HUES64 (cell line): ENCODE measurements at regions not wholly inside any gene's neighbourhood (a gene's known extent, or its start where the extent isn't known, plus 50 kb on each side); places are given as distances from the start of the nearest gene placed in this dataset.

Experiments
- H3K27ac ChIP-seq: 2 replicates; pipeline ENCODE4 v1.7.0; 2013; ENCODE audit warnings: low read depth, low read length, inconsistent platforms
- H3K27me3 ChIP-seq: 2 replicates; pipeline ENCODE4 v1.6.1; 2013; ENCODE audit warnings: mild to moderate bottlenecking, low read length; ENCODE audit not compliant: insufficient read depth
- H3K36me3 ChIP-seq: 2 replicates; pipeline ENCODE4 v1.6.1; 2013; ENCODE audit warnings: mild to moderate bottlenecking, low read length; ENCODE audit not compliant: insufficient read depth
- H3K4me1 ChIP-seq: 2 replicates; pipeline ENCODE4 v1.6.1; 2013; ENCODE audit warnings: mild to moderate bottlenecking, low read length, moderate library complexity; ENCODE audit not compliant: insufficient read depth
- H3K4me3 ChIP-seq: 2 replicates; pipeline ENCODE4 v1.5.1; 2013; ENCODE audit warnings: mild to moderate bottlenecking, low read length, moderate library complexity
- H3K9ac ChIP-seq: 2 replicates; pipeline ENCODE4 v1.6.1; 2013; ENCODE audit warnings: mild to moderate bottlenecking, low read depth, low read length
- H3K9me3 ChIP-seq: 2 replicates; pipeline ENCODE4 v1.6.1; 2013; ENCODE audit warnings: low read depth, low read length; ENCODE audit not compliant: insufficient read depth
- WGBS: fragments of 150-250, 120-280 bp; methylation state at CpG from one replicate; pipeline ENCODE4 v1.1.7; 2013; ENCODE audit warnings: missing lambda C conversion rate; 5-methylcytosine and 5-hydroxymethylcytosine counted together

GRCh38 chr22:27681037-27681436 lies 120.5 kb downstream of the MN1 start:
- 90% methylated on average over 3 of the region's 3 CpGs for whole genome bisulfite sequencing
- Histone ChIP-seq H3K27me3 (no peaks in the 10 kb centered on the region), H3K9ac (no peak overlapping the region)

GRCh38 chr22:27682437-27682836 lies 119.1 kb downstream of the MN1 start:
- H3K27me3 ChIP-seq: no peaks in the 10 kb centered on the region
- peaks cover 11% of the 10 kb centered on the region; the same call in 1 of the 2 replicates for H3K36me3 ChIP-seq
- H3K27ac ChIP-seq: no peak overlapping the region
- 89% methylated on average over 9 of the region's 9 CpGs for WGBS
- no peak overlapping the region for H3K4me3 ChIP-seq
- peaks cover 19% of the 10 kb centered on the region for H3K4me1 ChIP-seq
- no peak overlapping the region for H3K9ac ChIP-seq
- H3K9me3 ChIP-seq: no peaks in the 10 kb centered on the region

More at GRCh38 chr22:27681037-27681436, 120.5 kb downstream of the MN1 start:
- Histone ChIP-seq H3K4me1 (peaks cover 19% of the 10 kb centered on the region), H3K27ac (no peak overlapping the region), H3K9me3 (no peaks in the 10 kb centered on the region), H3K36me3 (peaks cover 12% of the 10 kb centered on the region), H3K4me3 (no peak overlapping the region)

GRCh38 chr22:27684901-27685300 lies 116.7 kb downstream of the MN1 start:
- WGBS: 93% methylated on average over 9 of the region's 9 CpGs
- H3K4me3 ChIP-seq: no peak overlapping the region
- peaks cover 9% of the 10 kb centered on the region; the same call in 1 of the 2 replicates for H3K4me1 ChIP-seq
- no peaks in the 10 kb centered on the region for H3K9me3 ChIP-seq
- no peaks in the 10 kb centered on the region for H3K27me3 ChIP-seq
- H3K36me3 ChIP-seq: peaks cover 17% of the 10 kb centered on the region; the same call in 1 of the 2 replicates
- no peak overlapping the region for H3K9ac ChIP-seq
- no peak overlapping the region for H3K27ac ChIP-seq

GRCh38 chr22:27685515-27685914 lies 116.0 kb downstream of the MN1 start:
- Histone ChIP-seq H3K27me3 (no peaks in the 10 kb centered on the region), H3K27ac (no peak overlapping the region), H3K9ac (no peak overlapping the region), H3K4me3 (no peak overlapping the region), H3K9me3 (no peaks in the 10 kb centered on the region), H3K36me3 (peaks cover 17% of the 10 kb centered on the region; the same call in 1 of the 2 replicates), H3K4me1 (peaks cover 6% of the 10 kb centered on the region; the same call in 1 of the 2 replicates)
- 95% methylated on average over 5 of the region's 5 CpGs for WGBS

- H3K4me1 ChIP-seq: peaks cover 6% of the 10 kb centered on the region; the same call in 1 of the 2 replicates
- no peak overlapping the region for H3K4me3 ChIP-seq
- H3K27me3 ChIP-seq: no peaks in the 10 kb centered on the region
- peaks cover 17% of the 10 kb centered on the region; the same call in 1 of the 2 replicates for H3K36me3 ChIP-seq
- no peaks in the 10 kb centered on the region for H3K9me3 ChIP-seq
- 97% methylated on average over 1 of the region's 1 CpG for WGBS
- no peak overlapping the region for H3K27ac ChIP-seq
- H3K9ac ChIP-seq: no peak overlapping the region
Measured at GRCh38 chr22:27685970-27686369, 115.6 kb downstream of the MN1 start.

- H3K36me3 ChIP-seq: peaks cover 17% of the 10 kb centered on the region; the same call in 1 of the 2 replicates
- H3K4me1 ChIP-seq: peaks cover 6% of the 10 kb centered on the region; the same call in 1 of the 2 replicates
- no peak overlapping the region for H3K4me3 ChIP-seq
- WGBS: 85% methylated on average over 10 of the region's 10 CpGs
- H3K9ac ChIP-seq: no peak overlapping the region
- no peaks in the 10 kb centered on the region for H3K9me3 ChIP-seq
- H3K27me3 ChIP-seq: no peaks in the 10 kb centered on the region
- no peak overlapping the region; the same call in 1 of the 2 replicates for H3K27ac ChIP-seq
Measured at GRCh38 chr22:27686534-27686933, 115.0 kb downstream of the MN1 start.

GRCh38 chr22:27687984-27688545 lies 113.5 kb downstream of the MN1 start:
- WGBS: 92% methylated on average over 3 of the region's 3 CpGs
- no peak overlapping the region for H3K27ac ChIP-seq
- peaks cover 25% of the 10 kb centered on the region; the same call in 1 of the 2 replicates for H3K36me3 ChIP-seq
- H3K27me3 ChIP-seq: no peaks in the 10 kb centered on the region
- H3K4me3 ChIP-seq: no peak overlapping the region
- no peaks in the 10 kb centered on the region for H3K9me3 ChIP-seq
- H3K9ac ChIP-seq: no peak overlapping the region
- H3K4me1 ChIP-seq: peaks cover 2% of the 10 kb centered on the region; the same call in 1 of the 2 replicates

- H3K27ac ChIP-seq: no peak overlapping the region
- no peak overlapping the region for H3K9ac ChIP-seq
- 98% methylated on average over 1 of the region's 1 CpG for WGBS
- no peaks in the 10 kb centered on the region for H3K4me1 ChIP-seq
- H3K9me3 ChIP-seq: no peaks in the 10 kb centered on the region
- H3K4me3 ChIP-seq: no peak overlapping the region
- H3K27me3 ChIP-seq: no peaks in the 10 kb centered on the region
- peaks cover 36% of the 10 kb centered on the region; the same call in 1 of the 2 replicates for H3K36me3 ChIP-seq
Measured at GRCh38 chr22:27689664-27690063, 111.9 kb downstream of the MN1 start.

- no peak overlapping the region for H3K27ac ChIP-seq
- H3K9ac ChIP-seq: no peak overlapping the region
- peaks cover 33% of the 10 kb centered on the region; the same call in 1 of the 2 replicates for H3K36me3 ChIP-seq
- no peaks in the 10 kb centered on the region for H3K4me1 ChIP-seq
- H3K4me3 ChIP-seq: no peak overlapping the region
- WGBS: 94% methylated on average over 3 of the region's 3 CpGs
- no peaks in the 10 kb centered on the region for H3K9me3 ChIP-seq
- no peaks in the 10 kb centered on the region for H3K27me3 ChIP-seq
Measured at GRCh38 chr22:27690599-27690998, 111.0 kb downstream of the MN1 start.

GRCh38 chr22:27692243-27692642 lies 109.3 kb downstream of the MN1 start:
- Histone ChIP-seq H3K4me3 (no peak overlapping the region), H3K9ac (no peak overlapping the region), H3K36me3 (peaks cover 27% of the 10 kb centered on the region; the same call in 1 of the 2 replicates), H3K27ac (no peak overlapping the region), H3K4me1 (no peaks in the 10 kb centered on the region), H3K27me3 (no peaks in the 10 kb centered on the region), H3K9me3 (no peaks in the 10 kb centered on the region; the same call in 1 of the 2 replicates)
- WGBS: 94% methylated on average over 4 of the region's 4 CpGs

- Histone ChIP-seq H3K36me3 (peaks cover 22% of the 10 kb centered on the region; the same call in 1 of the 2 replicates), H3K27me3 (no peaks in the 10 kb centered on the region), H3K9me3 (no peaks in the 10 kb centered on the region; the same call in 1 of the 2 replicates), H3K4me1 (no peaks in the 10 kb centered on the region), H3K27ac (no peak overlapping the region), H3K9ac (no peak overlapping the region), H3K4me3 (no peak overlapping the region)
- WGBS: 91% methylated on average over 3 of the region's 3 CpGs
Measured at GRCh38 chr22:27695925-27696324, 105.6 kb downstream of the MN1 start.
